ENCODE measurements at regions not wholly inside any gene's neighbourhood (a gene's known extent, or its start where the extent isn't known, plus 50 kb on each side); places are given as distances from the start of the nearest gene placed in this dataset.

GRCh38 chr3:31468433-31468832 is 64.3 kb upstream of the STT3B start:
- H3K4me3 ChIP-seq (ENCODE audit: low read length) = no peak overlapping the region
- WGBS (ENCODE audit: insufficient coverage) = 72% methylated on average over 3 of the region's 3 CpGs
- DNase-seq = no peak
- H3K9me3 ChIP-seq (replicated peaks; ENCODE audit: control insufficient read depth, low read depth, low read length) = no peaks in the 10 kb centered on the region
- no peaks in the 10 kb centered on the region for H3K36me3 ChIP-seq (ENCODE audit: control insufficient read depth, insufficient read depth, low read length)
- no peaks in the 10 kb centered on the region for H3K4me1 ChIP-seq (ENCODE audit: control insufficient read depth, insufficient read depth, low read length)
- H3K27me3 ChIP-seq (ENCODE audit: control insufficient read depth, insufficient read depth, low read length) = no peaks in the 10 kb centered on the region
- no peak overlapping the region for H3K27ac ChIP-seq (ENCODE audit: low read length)

- Histone ChIP-seq H3K36me3 (ENCODE audit: control insufficient read depth, insufficient read depth, low read length) (no peaks in the 10 kb centered on the region), H3K27ac (ENCODE audit: low read length) (no peak overlapping the region), H3K4me3 (ENCODE audit: low read length) (no peak overlapping the region), H3K27me3 (ENCODE audit: control insufficient read depth, insufficient read depth, low read length) (no peaks in the 10 kb centered on the region), H3K9me3 (replicated peaks; ENCODE audit: control insufficient read depth, low read depth, low read length) (no peaks in the 10 kb centered on the region), H3K4me1 (ENCODE audit: control insufficient read depth, insufficient read depth, low read length) (no peaks in the 10 kb centered on the region)
- 100% methylated on average over 1 of the region's 3 CpGs for WGBS (ENCODE audit: insufficient coverage)
- DNase-seq = no peak
These were observed 63.3 kb upstream of the STT3B start for GRCh38 chr3:31469385-31469784.

GRCh38 chr3:31472479-31473390 is 60.0 kb upstream of the STT3B start:
- WGBS (ENCODE audit: insufficient coverage) = 87% methylated on average over 3 of the region's 7 CpGs

GRCh38 chr3:31476209-31476608 is 56.5 kb upstream of the STT3B start:
- 80% methylated on average over 2 of the region's 4 CpGs for WGBS (ENCODE audit: insufficient coverage)
- H3K4me1 ChIP-seq (ENCODE audit: control insufficient read depth, insufficient read depth, low read length) = no peaks in the 10 kb centered on the region
- H3K36me3 ChIP-seq (ENCODE audit: control insufficient read depth, insufficient read depth, low read length) = no peaks in the 10 kb centered on the region
- no peak overlapping the region for H3K4me3 ChIP-seq (ENCODE audit: low read length)
- no peaks in the 10 kb centered on the region for H3K9me3 ChIP-seq (replicated peaks; ENCODE audit: control insufficient read depth, low read depth, low read length)
- no peak for DNase-seq
- no peak overlapping the region for H3K27ac ChIP-seq (ENCODE audit: low read length)
- H3K27me3 ChIP-seq (ENCODE audit: control insufficient read depth, insufficient read depth, low read length) = no peaks in the 10 kb centered on the region

More at GRCh38 chr3:31472479-31473390, 60.0 kb upstream of the STT3B start:
- H3K4me3 ChIP-seq (ENCODE audit: low read length) = no peak overlapping the region
- no peak overlapping the region for H3K27ac ChIP-seq (ENCODE audit: low read length)
- no peaks in the 10 kb centered on the region for H3K36me3 ChIP-seq (ENCODE audit: control insufficient read depth, insufficient read depth, low read length)
- H3K9me3 ChIP-seq (replicated peaks; ENCODE audit: control insufficient read depth, low read depth, low read length) = no peaks in the 10 kb centered on the region
- DNase-seq = no peak
- no peaks in the 10 kb centered on the region for H3K27me3 ChIP-seq (ENCODE audit: control insufficient read depth, insufficient read depth, low read length)
- H3K4me1 ChIP-seq (ENCODE audit: control insufficient read depth, insufficient read depth, low read length) = no peaks in the 10 kb centered on the region

- no peaks in the 10 kb centered on the region for H3K36me3 ChIP-seq (ENCODE audit: control insufficient read depth, insufficient read depth, low read length)
- no peak overlapping the region for H3K4me3 ChIP-seq (ENCODE audit: low read length)
- no CpG with 5 or more reads among the region's 1 CpG for WGBS (ENCODE audit: insufficient coverage)
- H3K9me3 ChIP-seq (replicated peaks; ENCODE audit: control insufficient read depth, low read depth, low read length) = no peaks in the 10 kb centered on the region
- no peak overlapping the region for H3K27ac ChIP-seq (ENCODE audit: low read length)
- H3K27me3 ChIP-seq (ENCODE audit: control insufficient read depth, insufficient read depth, low read length) = no peaks in the 10 kb centered on the region
- H3K4me1 ChIP-seq (ENCODE audit: control insufficient read depth, insufficient read depth, low read length) = no peaks in the 10 kb centered on the region
- DNase-seq = no peak
These were observed 53.3 kb upstream of the STT3B start for GRCh38 chr3:31479431-31479830.

DNA sequence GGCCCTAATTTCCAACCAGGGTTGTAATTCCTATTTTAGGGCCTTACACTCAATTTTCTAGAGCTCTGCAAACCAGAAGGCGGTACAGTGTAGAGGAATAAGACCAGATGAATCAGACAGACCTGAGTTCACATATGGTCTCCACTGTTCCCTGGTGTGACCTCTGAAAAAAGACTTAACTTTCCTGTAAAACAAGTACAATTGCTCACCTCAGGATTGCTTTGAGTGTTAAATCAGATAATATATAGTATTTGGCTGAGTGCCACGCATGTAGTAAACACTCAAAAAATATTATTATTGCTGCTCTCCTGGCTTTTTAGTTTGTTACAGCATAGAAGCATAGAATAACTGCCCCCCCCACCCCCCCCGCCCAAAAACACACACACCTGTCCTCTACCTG is 51.0 kb upstream of the STT3B start:
- Histone ChIP-seq H3K27ac (ENCODE audit: low read length) (no peak overlapping the region), H3K36me3 (ENCODE audit: control insufficient read depth, insufficient read depth, low read length) (no peaks in the 10 kb centered on the region), H3K9me3 (replicated peaks; ENCODE audit: control insufficient read depth, low read depth, low read length) (no peaks in the 10 kb centered on the region), H3K27me3 (ENCODE audit: control insufficient read depth, insufficient read depth, low read length) (no peaks in the 10 kb centered on the region), H3K4me1 (ENCODE audit: control insufficient read depth, insufficient read depth, low read length) (no peaks in the 10 kb centered on the region), H3K4me3 (ENCODE audit: low read length) (no peak overlapping the region)
- WGBS (ENCODE audit: insufficient coverage) = no CpG with 5 or more reads among the region's 3 CpGs
- no peak for DNase-seq

GRCh38 chr3:31482493-31483200 is 50.1 kb upstream of the STT3B start:
- no peak for DNase-seq
- no peaks in the 10 kb centered on the region for H3K36me3 ChIP-seq (ENCODE audit: control insufficient read depth, insufficient read depth, low read length)
- no peaks in the 10 kb centered on the region for H3K4me1 ChIP-seq (ENCODE audit: control insufficient read depth, insufficient read depth, low read length)
- no peak overlapping the region for H3K4me3 ChIP-seq (ENCODE audit: low read length)
- H3K27me3 ChIP-seq (ENCODE audit: control insufficient read depth, insufficient read depth, low read length) = no peaks in the 10 kb centered on the region
- 29% methylated on average over 1 of the region's 3 CpGs for WGBS (ENCODE audit: insufficient coverage)
- H3K27ac ChIP-seq (ENCODE audit: low read length) = no peak overlapping the region
- no peaks in the 10 kb centered on the region for H3K9me3 ChIP-seq (replicated peaks; ENCODE audit: control insufficient read depth, low read depth, low read length)

All from muscle of leg (tissue), 3 donors.